DMS153 treated with DMSO at 0.1 percent for 48 hours (cell line): ENCODE measurements at regions not wholly inside any gene's neighbourhood (a gene's known extent, or its start where the extent isn't known, plus 50 kb on each side); places are given as distances from the start of the nearest gene placed in this dataset.

Experiments
- DNase-seq: peaks from one replicate; lab custom pipeline; 2025; ENCODE audit not compliant: unreplicated experiment; lab: John Stamatoyannopoulos, UW

- DNase-seq, result no peak
These were observed 545.8 kb upstream of the ADAMTS9 start for GRCh38 chr3:65233561-65233960.

GRCh38 chr3:65231544-65231943 lies 543.7 kb upstream of the ADAMTS9 start:
- DNase-seq, result no peak

- no peak for DNase-seq
These were observed 542.7 kb upstream of the ADAMTS9 start for GRCh38 chr3:65230261-65231139.

GRCh38 chr3:65226287-65226686 lies 538.5 kb upstream of the ADAMTS9 start:
- no peak for DNase-seq

- DNase-seq, result no peak
These were observed 522.4 kb upstream of the ADAMTS9 start for GRCh38 chr3:65210026-65210814.

GRCh38 chr3:65202395-65202794 lies 514.6 kb upstream of the ADAMTS9 start:
- DNase-seq, result no peak

- no peak for DNase-seq
These were observed 514.1 kb upstream of the ADAMTS9 start for GRCh38 chr3:65201926-65202325.

- DNase-seq, result no peak
These were observed 512.6 kb upstream of the ADAMTS9 start for GRCh38 chr3:65200310-65200970.

- DNase-seq, result no peak
These were observed 508.9 kb upstream of the ADAMTS9 start for GRCh38 chr3:65196663-65197062.

GRCh38 chr3:65195211-65196006 lies 507.6 kb upstream of the ADAMTS9 start:
- no peak for DNase-seq

- DNase-seq, result no peak
These were observed 506.9 kb upstream of the ADAMTS9 start for GRCh38 chr3:65194744-65195143.

- DNase-seq, result no peak
These were observed 506.4 kb upstream of the ADAMTS9 start for GRCh38 chr3:65194047-65194714.

- DNase-seq, result no peak
These were observed 505.7 kb upstream of the ADAMTS9 start for GRCh38 chr3:65193531-65193930.

GRCh38 chr3:65190111-65190510 lies 502.3 kb upstream of the ADAMTS9 start:
- no peak for DNase-seq

- no peak for DNase-seq
These were observed 498.5 kb upstream of the ADAMTS9 start for GRCh38 chr3:65186268-65186667.

- no peak for DNase-seq
These were observed 494.9 kb upstream of the ADAMTS9 start for GRCh38 chr3:65182682-65183081.

- DNase-seq, result no peak
These were observed 494.3 kb upstream of the ADAMTS9 start for GRCh38 chr3:65182085-65182484.

- DNase-seq, result no peak
These were observed 493.6 kb upstream of the ADAMTS9 start for GRCh38 chr3:65181391-65181871.

- no peak for DNase-seq
These were observed 490.9 kb upstream of the ADAMTS9 start for GRCh38 chr3:65178703-65179102.

GRCh38 chr3:65177960-65178376 lies 490.2 kb upstream of the ADAMTS9 start:
- no peak for DNase-seq
